Tibial nerve (tissue), 4 donors: ENCODE measurements at regions not wholly inside any gene's neighbourhood (a gene's known extent, or its start where the extent isn't known, plus 50 kb on each side); places are given as distances from the start of the nearest gene placed in this dataset.

Experiments
- DNase-seq, 2 donors: peaks; one replicate each; pipeline ENCODE4 v3.0.0-alpha.2; 2019; ENCODE audit warnings: low spot score in 2 of 2
- H3K27ac ChIP-seq, 4 donors: fragments of 200-600 bp; sonication (generic) in 3 of 4; one replicate each; pipeline ENCODE4 v1.5.1; 2017 to 2019; ENCODE audit warnings: mild to moderate bottlenecking in 1 of 4
- H3K27me3 ChIP-seq, 2 donors: fragments of 200-600 bp; sonication (generic) in 1 of 2; one replicate each; pipeline versions ENCODE4 v1.5.1 to v1.6.0; 2017 to 2019
- H3K36me3 ChIP-seq, 3 donors: fragments of 200-600 bp; sonication (generic); one replicate each; pipeline ENCODE4 v1.5.1; 2018 to 2019
- H3K4me1 ChIP-seq, 4 donors: fragments of 200-600 bp; sonication (generic) in 3 of 4; one replicate each; pipeline ENCODE4 v1.5.1; 2017 to 2019
- H3K4me3 ChIP-seq, 4 donors: fragments of 200-600 bp; sonication (generic) in 3 of 4; one replicate each; pipeline ENCODE4 v1.5.1; 2017 to 2019; ENCODE audit warnings: mild to moderate bottlenecking in 1 of 4, moderate library complexity in 1 of 4
- H3K9me3 ChIP-seq, 4 donors: fragments of 200-600 bp; sonication (generic) in 3 of 4; one replicate each; pipeline ENCODE4 v1.5.1; 2017 to 2019
- CTCF ChIP-seq, 5 experiments: fragments of 200-600 bp in 3 of 5; fragments of 450-650 bp in 2 of 5; sonication (generic) in 3 of 5; IDR thresholded peaks; one replicate each; pipeline ENCODE4 v1.5.1; 2016 to 2019; ENCODE audit warnings: antibody characterized with exemption in 5 of 5, mild to moderate bottlenecking in 3 of 5, moderate library complexity in 2 of 5
- EP300 ChIP-seq, 2 donors: sonication (generic); formaldehyde crosslinking; IDR thresholded peaks; one replicate each; pipeline ENCODE4 v1.6.1; 2017; ENCODE audit warnings: antibody characterized with exemption in 2 of 2, mild to moderate bottlenecking in 1 of 2
- POLR2A ChIP-seq, 2 donors: fragments of 450-650 bp; IDR thresholded peaks; one replicate each; pipeline ENCODE4 v1.6.1; 2017; ENCODE audit warnings: antibody characterized with exemption in 2 of 2, mild to moderate bottlenecking in 2 of 2, moderate library complexity in 2 of 2
- WGBS, 2 donors: methylation state at CpG; one replicate each; pipeline ENCODE4 v1.1.5; 2018; 5-methylcytosine and 5-hydroxymethylcytosine counted together

GRCh38 chr13:50077431-50077830, 62.2 kb downstream of the KCNRG start:
- DNase-seq, result no peak
- peak overlapping the region in 3 of 4 donors; percentile 10 to 96 (median 89) for H3K27ac ChIP-seq
- no peaks in the 10 kb centered on the region for H3K36me3 ChIP-seq
- peaks cover 0 to 53% (median 3%) of the 10 kb centered on the region in 4 donors for H3K4me1 ChIP-seq
- 35 to 46% methylated on average over 1 of the region's 1 CpG for whole genome bisulfite sequencing, 2 donors
- no peak overlapping the region for H3K4me3 ChIP-seq
- no peaks in the 10 kb centered on the region for H3K9me3 ChIP-seq
- TF ChIP-seq CTCF (IDR thresholded peaks at IDR 0.05) (no peak), POLR2A (IDR thresholded peaks at IDR 0.05) (no peak)
- no peaks in the 10 kb centered on the region for H3K27me3 ChIP-seq

GRCh38 chr13:50078231-50078894, 63.1 kb downstream of the KCNRG start:
- peak overlapping the region; percentile 10 to 96 (median 62) for H3K27ac ChIP-seq
- no peaks in the 10 kb centered on the region for H3K9me3 ChIP-seq
- no peaks in the 10 kb centered on the region for H3K27me3 ChIP-seq
- no peak for DNase-seq
- no peaks in the 10 kb centered on the region for H3K36me3 ChIP-seq
- TF ChIP-seq CTCF (IDR thresholded peaks at IDR 0.05), result no peak
- TF ChIP-seq POLR2A (IDR thresholded peaks at IDR 0.05), result no peak
- no peak for TF ChIP-seq EP300 (IDR thresholded peaks at IDR 0.05)
- H3K4me3 ChIP-seq, result peak overlapping the region in 1 of 4 donors; percentile 93
- 48 to 49% methylated on average over 3 of the region's 3 CpGs for WGBS, 2 donors
- H3K4me1 ChIP-seq, result peaks cover 0 to 57% (median 5%) of the 10 kb centered on the region in 4 donors

GRCh38 chr13:50078895-50079654, 63.8 kb downstream of the KCNRG start:
- Histone ChIP-seq H3K4me3 (peak overlapping the region in 2 of 4 donors; percentile 71 to 93), H3K27me3 (no peaks in the 10 kb centered on the region), H3K36me3 (no peaks in the 10 kb centered on the region), H3K27ac (peak overlapping the region; percentile 34 to 96 (median 88)), H3K4me1 (peaks cover 0 to 59% (median 8%) of the 10 kb centered on the region in 4 donors), H3K9me3 (no peaks in the 10 kb centered on the region)
- TF ChIP-seq POLR2A (IDR thresholded peaks at IDR 0.05), result no peak
- peak in 1 of 2 donors; percentile 10 for TF ChIP-seq EP300 (IDR thresholded peaks at IDR 0.05)
- no peak for TF ChIP-seq CTCF (IDR thresholded peaks at IDR 0.05)
- DNase-seq, result no peak
- 34 to 38% methylated on average over 10 of the region's 10 CpGs for WGBS, 2 donors

GRCh38 chr13:50079655-50080202, 64.5 kb downstream of the KCNRG start:
- H3K9me3 ChIP-seq, result no peaks in the 10 kb centered on the region
- H3K4me1 ChIP-seq, result peaks cover 0 to 64% (median 11%) of the 10 kb centered on the region in 4 donors
- TF ChIP-seq POLR2A (IDR thresholded peaks at IDR 0.05), result no peak
- no peak for TF ChIP-seq EP300 (IDR thresholded peaks at IDR 0.05)
- no peak for TF ChIP-seq CTCF (IDR thresholded peaks at IDR 0.05)
- WGBS, 2 donors, result 11 to 12% methylated on average over 12 of the region's 12 CpGs
- H3K27me3 ChIP-seq, result no peaks in the 10 kb centered on the region
- H3K4me3 ChIP-seq, result peak overlapping the region; percentile 71 to 93 (median 88)
- H3K27ac ChIP-seq, result peak overlapping the region; percentile 88 to 96 (median 89)
- no peak for DNase-seq
- no peaks in the 10 kb centered on the region for H3K36me3 ChIP-seq
